H9 (cell line): ENCODE measurements at regions not wholly inside any gene's neighbourhood (a gene's known extent, or its start where the extent isn't known, plus 50 kb on each side); places are given as distances from the start of the nearest gene placed in this dataset.

Source experiments
- DNase-seq: peaks from one replicate; pipeline ENCODE4 v3.0.0-alpha.2; 2017
- H2AFZ ChIP-seq: one replicate; pipeline ENCODE4 v1.6.1; 2013; ENCODE audit warnings: mild to moderate bottlenecking, low read length, control low read depth, moderate library complexity
- H2AK5ac ChIP-seq: 2 replicates; pipeline ENCODE4 v1.6.1; 2013; ENCODE audit warnings: low read length, control low read depth, mixed read lengths; ENCODE audit not compliant: insufficient read length
- H2BK120ac ChIP-seq: one replicate; pipeline ENCODE4 v1.6.1; 2013; ENCODE audit warnings: low read depth, mild to moderate bottlenecking, low read length, control low read depth, inconsistent platforms; ENCODE audit not compliant: poor library complexity, severe bottlenecking
- H2BK12ac ChIP-seq: 2 replicates; pipeline ENCODE4 v1.6.1; 2013; ENCODE audit warnings: low read length, control low read depth, mixed read lengths, low read depth; ENCODE audit not compliant: insufficient read length
- H2BK15ac ChIP-seq: 2 replicates; pipeline ENCODE4 v1.6.1; 2013; ENCODE audit warnings: low read depth, low read length, control low read depth
- H2BK20ac ChIP-seq: one replicate; pipeline ENCODE4 v1.6.1; 2013; ENCODE audit warnings: low read depth, mild to moderate bottlenecking, low read length, control low read depth, inconsistent platforms; ENCODE audit not compliant: poor library complexity, severe bottlenecking
- H2BK5ac ChIP-seq: 2 replicates; pipeline ENCODE4 v1.6.1; 2013; ENCODE audit warnings: low read length, control low read depth, mixed read lengths; ENCODE audit not compliant: insufficient read length
- H3K14ac ChIP-seq: 2 replicates; pipeline ENCODE4 v1.6.1; 2013; ENCODE audit warnings: low read length, control low read depth; ENCODE audit not compliant: insufficient read depth
- H3K18ac ChIP-seq: 2 replicates; pipeline ENCODE4 v1.6.1; 2013; ENCODE audit warnings: low read depth, mild to moderate bottlenecking, mixed read lengths, low read length, control low read depth; ENCODE audit not compliant: insufficient read length
- H3K23ac ChIP-seq: 2 replicates; pipeline ENCODE4 v1.6.1; 2013; ENCODE audit warnings: low read length, control low read depth, mixed read lengths, low read depth; ENCODE audit not compliant: insufficient read length
- H3K23me2 ChIP-seq: 2 replicates; pipeline ENCODE4 v1.6.1; 2013; ENCODE audit warnings: low read depth, mild to moderate bottlenecking, mixed read lengths, low read length, control low read depth; ENCODE audit not compliant: insufficient read length, poor library complexity, severe bottlenecking
- H3K27ac ChIP-seq: 2 replicates; pipeline ENCODE4 v1.5.1; 2013; ENCODE audit warnings: low read length, control low read depth, mixed read lengths, low read depth; ENCODE audit not compliant: insufficient read length
- H3K27me3 ChIP-seq: 2 replicates; pipeline ENCODE4 v1.6.1; 2013; ENCODE audit warnings: low read length, control low read depth, inconsistent platforms; ENCODE audit not compliant: insufficient read depth
- H3K4ac ChIP-seq: 2 replicates; pipeline ENCODE4 v1.6.1; 2013; ENCODE audit warnings: low read depth, mild to moderate bottlenecking, control low read depth, inconsistent platforms, low read length, moderate library complexity
- H3K4me1 ChIP-seq: 2 replicates; pipeline ENCODE4 v1.6.1; 2013; ENCODE audit warnings: low read length, control low read depth, inconsistent platforms; ENCODE audit not compliant: insufficient read depth
- H3K4me2 ChIP-seq: 2 replicates; pipeline ENCODE4 v1.6.1; 2013; ENCODE audit warnings: low read length, control low read depth, mixed read lengths; ENCODE audit not compliant: insufficient read length, insufficient read depth
- H3K56ac ChIP-seq: 2 replicates; pipeline ENCODE4 v1.6.1; 2013; ENCODE audit warnings: low read depth, mild to moderate bottlenecking, mixed read lengths, low read length, control low read depth; ENCODE audit not compliant: insufficient read length
- H3K79me1 ChIP-seq: 2 replicates; pipeline ENCODE4 v1.6.1; 2013; ENCODE audit warnings: low read depth, mild to moderate bottlenecking, moderate library complexity, low read length, control low read depth, inconsistent platforms; ENCODE audit not compliant: insufficient read depth, poor library complexity, severe bottlenecking
- H3K79me2 ChIP-seq: 2 replicates; pipeline ENCODE4 v1.6.1; 2013; ENCODE audit warnings: low read length, control low read depth, inconsistent platforms; ENCODE audit not compliant: insufficient read depth
- H3K9ac ChIP-seq: 2 replicates; pipeline ENCODE4 v1.6.1; 2013; ENCODE audit warnings: low read length, control low read depth, mixed read lengths; ENCODE audit not compliant: insufficient read length; ENCODE audit errors: extremely low read depth
- H3K9me3 ChIP-seq: one replicate; pipeline ENCODE4 v1.6.1; 2013; ENCODE audit warnings: low read depth, low read length, inconsistent platforms; ENCODE audit not compliant: control insufficient read depth
- H3T11ph ChIP-seq: one replicate; pipeline ENCODE4 v1.6.1; 2013; ENCODE audit warnings: mild to moderate bottlenecking, low read length, control low read depth, inconsistent platforms
- H4K20me1 ChIP-seq: one replicate; pipeline ENCODE4 v1.6.1; 2013; ENCODE audit not compliant: control insufficient read depth, insufficient read length, insufficient read depth
- H4K5ac ChIP-seq: 2 replicates; pipeline ENCODE4 v1.6.1; 2013; ENCODE audit warnings: low read depth, mild to moderate bottlenecking, mixed read lengths, low read length, control low read depth; ENCODE audit not compliant: insufficient read length
- H4K8ac ChIP-seq: replicated peaks from 2 replicates; pipeline ENCODE4 v1.6.1; 2013; ENCODE audit warnings: low read length, control low read depth, mixed read lengths, low read depth; ENCODE audit not compliant: insufficient read length
- H4K91ac ChIP-seq: 2 replicates; pipeline ENCODE4 v1.6.1; 2013; ENCODE audit warnings: low read depth, mild to moderate bottlenecking, moderate library complexity, mixed read lengths, low read length, control low read depth; ENCODE audit not compliant: insufficient read length
- H3K27ac Mint-ChIP-seq, 3 experiments: 2 replicates in 2 of 3; 3 replicates in 1 of 3; pipeline ENCODE4 v1.8.0; 2020 to 2021; ENCODE audit warnings: mixed read lengths in 3 of 3, mild to moderate bottlenecking in 1 of 3, moderate library complexity in 1 of 3
- H3K27me3 Mint-ChIP-seq: 2 replicates; pipeline ENCODE4 v1.8.0; 2021; ENCODE audit warnings: low read depth, mild to moderate bottlenecking, moderate library complexity, mixed read lengths
- H3K36me3 Mint-ChIP-seq, 3 experiments: 2 replicates in 2 of 3; 3 replicates in 1 of 3; pipeline ENCODE4 v1.8.0; 2020 to 2021; ENCODE audit warnings: low read depth in 3 of 3, mixed read lengths in 3 of 3; ENCODE audit not compliant: insufficient read depth in 1 of 3
- H3K4me1 Mint-ChIP-seq, 2 experiments: 2 replicates each; pipeline ENCODE4 v1.8.0; 2020; ENCODE audit warnings: mixed read lengths in 2 of 2
- H3K4me3 Mint-ChIP-seq, 2 experiments: 2 replicates in 1 of 2; 3 replicates in 1 of 2; pipeline ENCODE4 v1.8.0; 2020 to 2021; ENCODE audit warnings: mild to moderate bottlenecking in 2 of 2, mixed read lengths in 2 of 2, moderate library complexity in 1 of 2
- H3K9me3 Mint-ChIP-seq, 2 experiments: 2 replicates in 1 of 2; 3 replicates in 1 of 2; pipeline ENCODE4 v1.8.0; 2020; ENCODE audit warnings: mild to moderate bottlenecking in 2 of 2, mixed read lengths in 2 of 2, moderate library complexity in 1 of 2
- CTCF ChIP-seq: fragments of 200-600 bp; sonication (generic); conservative IDR thresholded peaks from 3 replicates; pipeline ENCODE4 v1.8.0; 2021; ENCODE audit warnings: antibody characterized with exemption, mild to moderate bottlenecking
- WGBS: extraction: QIAGEN DNeasy Blood & Tissue Kit; methylation state at CpG from one replicate; pipeline ENCODE4 v1.1.7; 2013; ENCODE audit warnings: missing lambda C conversion rate, low lambda C conversion rate, mixed read lengths; ENCODE audit not compliant: insufficient read length; ENCODE audit errors: extremely low coverage; 5-methylcytosine and 5-hydroxymethylcytosine counted together

GRCh38 chr6:66725670-66726069 is 1018.6 kb upstream of the EYS start:
- Histone ChIP-seq H4K91ac (no peak overlapping the region), H3K4me1 (no peaks in the 10 kb centered on the region), H3K23me2 (no peaks in the 10 kb centered on the region), H2BK120ac (no peak overlapping the region), H4K8ac (no peak overlapping the region), H3K18ac (no peak overlapping the region), H3K4me2 (no peak overlapping the region), H4K20me1 (no peaks in the 10 kb centered on the region), H2BK20ac (no peak overlapping the region), H3K9me3 (no peaks in the 10 kb centered on the region), H3K27me3 (no peaks in the 10 kb centered on the region), H3K56ac (no peak overlapping the region), H3T11ph (no peak overlapping the region), H2AK5ac (no peak overlapping the region), H2AFZ (no peak overlapping the region), H2BK5ac (no peak overlapping the region), H3K27ac (no peak overlapping the region), H3K4ac (no peak overlapping the region), H3K9ac (no peak overlapping the region), H3K79me1 (no peaks in the 10 kb centered on the region), H2BK15ac (no peak overlapping the region), H4K5ac (no peak overlapping the region), H3K79me2 (no peaks in the 10 kb centered on the region), H3K23ac (no peak overlapping the region), H2BK12ac (no peak overlapping the region), H3K14ac (no peak overlapping the region)
- no peak for DNase-seq
- Mint-ChIP-seq H3K27ac (no peak overlapping the region), H3K4me1 (0 out of 4 replicates have a peak, but pooled peaks cover 0 to 3% of the 10 kb centered on the region in 2 experiments), H3K36me3 (no peaks in the 10 kb centered on the region; a peak in 1 of 7 replicates), H3K27me3 (no peaks in the 10 kb centered on the region), H3K9me3 (no peaks in the 10 kb centered on the region; a peak in 1 of 5 replicates), H3K4me3 (no peak overlapping the region)
- WGBS: no CpG with 5 or more reads among the region's 3 CpGs
- no peak for TF ChIP-seq CTCF
